Fibroblast of lung (primary cell): ENCODE measurements at regions not wholly inside any gene's neighbourhood (a gene's known extent, or its start where the extent isn't known, plus 50 kb on each side); places are given as distances from the start of the nearest gene placed in this dataset.

Source experiments
- DNase-seq, 2 donors: peaks; one replicate each; pipeline versions ENCODE4 v3.0.0 to v3.0.0-alpha.2; 2010; ENCODE audit warnings: low read depth in 2 of 2
- H2AFZ ChIP-seq: 2 replicates; pipeline ENCODE4 v1.5.1; 2012; ENCODE audit warnings: low read length, control low read depth, inconsistent platforms
- H3K27ac ChIP-seq: 2 replicates; pipeline ENCODE4 v1.5.1; 2011; ENCODE audit warnings: low read length, control low read depth; ENCODE audit not compliant: insufficient read depth
- H3K27me3 ChIP-seq: 2 replicates; pipeline ENCODE4 v1.5.1; 2011; ENCODE audit warnings: mild to moderate bottlenecking, low read length; ENCODE audit not compliant: control insufficient read depth, insufficient read depth
- H3K36me3 ChIP-seq: 2 replicates; pipeline ENCODE4 v1.5.1; 2011; ENCODE audit warnings: low read length; ENCODE audit not compliant: control insufficient read depth, insufficient read depth
- H3K4me1 ChIP-seq: 2 replicates; pipeline ENCODE4 v1.5.1; 2011; ENCODE audit warnings: low read length; ENCODE audit not compliant: control insufficient read depth, insufficient read depth; ENCODE audit errors: extremely low read depth
- H3K4me2 ChIP-seq: 2 replicates; pipeline ENCODE4 v1.5.1; 2011; ENCODE audit warnings: low read length, control low read depth; ENCODE audit not compliant: insufficient read depth; ENCODE audit errors: extremely low read depth
- H3K4me3 ChIP-seq, 4 experiments: fragments of 200-600 bp in 1 of 4; sonication (generic) in 1 of 4; replicated peaks in 1 of 4; 2 replicates each; pipeline ENCODE4 v1.5.1; 2011 to 2016; ENCODE audit warnings: low read length in 4 of 4, low read depth in 3 of 4, mild to moderate bottlenecking in 3 of 4, control low read depth in 2 of 4, inconsistent platforms in 1 of 4, mixed read lengths in 1 of 4; ENCODE audit not compliant: insufficient read depth in 1 of 4; ENCODE audit errors: control extremely low read depth in 1 of 4
- H3K79me2 ChIP-seq: 2 replicates; pipeline ENCODE4 v1.5.1; 2012; ENCODE audit warnings: mild to moderate bottlenecking, low read length, inconsistent platforms; ENCODE audit not compliant: control insufficient read depth, insufficient read depth
- H3K9ac ChIP-seq: 2 replicates; pipeline ENCODE4 v1.5.1; 2011; ENCODE audit warnings: mild to moderate bottlenecking, low read length, control low read depth; ENCODE audit not compliant: insufficient read depth
- H3K9me3 ChIP-seq: 2 replicates; pipeline ENCODE4 v1.5.1; 2012; ENCODE audit warnings: low read depth, low read length; ENCODE audit not compliant: control insufficient read depth, insufficient read depth
- H4K20me1 ChIP-seq: 2 replicates; pipeline ENCODE4 v1.5.1; 2011; ENCODE audit warnings: low read length; ENCODE audit not compliant: control insufficient read depth, insufficient read depth; ENCODE audit errors: extremely low read depth
- CTCF ChIP-seq, 2 donors: IDR thresholded peaks in 1 of 2; conservative IDR thresholded peaks in 1 of 2; 1 replicate in 1 of 2; 2 replicates in 1 of 2; pipeline ENCODE4 v1.5.1; 2011 to 2012; ENCODE audit warnings: low read length in 2 of 2, control low read depth in 1 of 2, inconsistent platforms in 1 of 2, low read depth in 1 of 2, mild to moderate bottlenecking in 1 of 2
- EZH2 ChIP-seq: IDR thresholded peaks from 2 replicates; pipeline ENCODE4 v1.5.1; 2012; ENCODE audit warnings: low read length, control low read depth, mild to moderate bottlenecking; ENCODE audit errors: missing control alignments

- H3K4me1 ChIP-seq = no peaks in the 10 kb centered on the region
- no peak overlapping the region for H2AFZ ChIP-seq
- no peaks in the 10 kb centered on the region for H4K20me1 ChIP-seq
- H3K4me3 ChIP-seq = no peak overlapping the region
- no peaks in the 10 kb centered on the region for H3K36me3 ChIP-seq
- H3K9me3 ChIP-seq = no peaks in the 10 kb centered on the region
- H3K9ac ChIP-seq = no peak overlapping the region
- TF ChIP-seq EZH2 (no peak), CTCF (conservative IDR thresholded peaks at IDR 0.05 in 1 of 2, IDR thresholded peaks at IDR 0.05 in 1 of 2; ENCODE audit: low read depth in 1 of 2, low read length in 2 of 2) (no peak)
- no peaks in the 10 kb centered on the region for H3K27me3 ChIP-seq
- no peaks in the 10 kb centered on the region for H3K79me2 ChIP-seq
- DNase-seq = no peak
- no peak overlapping the region for H3K27ac ChIP-seq
- no peak overlapping the region for H3K4me2 ChIP-seq
Measured at GRCh38 chr1:221945669-221946068, 203.8 kb upstream of the DUSP10 start.

- H4K20me1 ChIP-seq = no peaks in the 10 kb centered on the region
- H3K9ac ChIP-seq = no peak overlapping the region
- TF ChIP-seq EZH2 (no peak), CTCF (conservative IDR thresholded peaks at IDR 0.05 in 1 of 2, IDR thresholded peaks at IDR 0.05 in 1 of 2; ENCODE audit: low read depth in 1 of 2, low read length in 2 of 2) (no peak)
- no peak overlapping the region for H3K4me2 ChIP-seq
- H3K79me2 ChIP-seq = no peaks in the 10 kb centered on the region
- no peaks in the 10 kb centered on the region for H3K36me3 ChIP-seq
- no peak for DNase-seq
- H3K9me3 ChIP-seq = no peaks in the 10 kb centered on the region
- no peak overlapping the region for H2AFZ ChIP-seq
- H3K4me3 ChIP-seq = no peak overlapping the region
- no peaks in the 10 kb centered on the region for H3K27me3 ChIP-seq
- no peaks in the 10 kb centered on the region for H3K4me1 ChIP-seq
- no peak overlapping the region for H3K27ac ChIP-seq
Measured at GRCh38 chr1:221944247-221944870, 202.5 kb upstream of the DUSP10 start.

- Histone ChIP-seq H3K36me3 (no peaks in the 10 kb centered on the region), H2AFZ (no peak overlapping the region), H3K27me3 (no peaks in the 10 kb centered on the region), H3K79me2 (no peaks in the 10 kb centered on the region), H3K9me3 (no peaks in the 10 kb centered on the region), H3K27ac (no peak overlapping the region), H3K4me3 (no peak overlapping the region), H3K4me2 (no peak overlapping the region), H4K20me1 (no peaks in the 10 kb centered on the region), H3K4me1 (no peaks in the 10 kb centered on the region), H3K9ac (no peak overlapping the region)
- no peak for TF ChIP-seq CTCF (conservative IDR thresholded peaks at IDR 0.05 in 1 of 2, IDR thresholded peaks at IDR 0.05 in 1 of 2; ENCODE audit: low read depth in 1 of 2, low read length in 2 of 2)
- TF ChIP-seq EZH2 = no peak
- no peak for DNase-seq
Measured at GRCh38 chr1:221940631-221941030, 198.7 kb upstream of the DUSP10 start.
